ENCODE measurements at regions not wholly inside any gene's neighbourhood (a gene's known extent, or its start where the extent isn't known, plus 50 kb on each side); places are given as distances from the start of the nearest gene placed in this dataset.

DNA sequence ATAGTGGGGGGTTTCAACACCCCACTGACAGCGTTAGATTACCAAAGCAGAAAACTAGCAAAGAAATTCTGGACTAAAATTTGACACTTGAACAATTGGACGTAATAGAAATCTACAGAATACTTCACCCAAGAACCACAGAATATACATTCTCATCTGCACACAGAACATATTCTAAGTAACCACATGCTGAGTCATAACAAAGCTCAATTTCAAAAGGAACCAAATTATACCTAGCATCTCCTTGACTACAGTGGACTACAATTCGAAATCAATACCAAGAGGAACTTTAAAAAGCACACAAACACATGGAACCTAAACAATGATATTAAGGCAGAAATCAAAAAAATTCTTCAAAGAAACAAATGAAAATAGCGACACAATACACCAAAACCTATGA lies 871.6 kb upstream of the MDGA2 start:
- no peak for TF ChIP-seq CTCF (IDR thresholded peaks at IDR 0.05)
- TF ChIP-seq POLR2A (IDR thresholded peaks at IDR 0.05), result no peak
